Stimulated activated CD4-positive, alpha-beta T cell treated with anti-CD3 and anti-CD28 coated beads, Interleukin-4, amount 100 ng/mL, for 24 hours (primary cell): ENCODE measurements at regions not wholly inside any gene's neighbourhood (a gene's known extent, or its start where the extent isn't known, plus 50 kb on each side); places are given as distances from the start of the nearest gene placed in this dataset.
"Not testable (repeated sequence)": the region's sequence is repeated elsewhere in the genome, so short reads cannot be mapped to it uniquely, and the experiment has no call there.

ENCODE experiments used
- DNase-seq: peaks from one replicate; pipeline ENCODE4 v3.0.0-alpha.2; 2020

- DNase-seq = no peak
These were observed 672.2 kb upstream of the ACVR2A start for GRCh38 chr2:147172493-147173188.

GRCh38 chr2:147171941-147172340, 672.9 kb upstream of the ACVR2A start:
- DNase-seq = no peak

GRCh38 chr2:147170932-147171331, 673.9 kb upstream of the ACVR2A start:
- DNase-seq = no peak

GRCh38 chr2:147165697-147166382, 679.0 kb upstream of the ACVR2A start:
- no peak for DNase-seq

- no peak for DNase-seq
These were observed 680.3 kb upstream of the ACVR2A start for GRCh38 chr2:147164563-147164962.

- no peak for DNase-seq
These were observed 683.1 kb upstream of the ACVR2A start for GRCh38 chr2:147161746-147162145.

- DNase-seq = no peak
These were observed 687.9 kb upstream of the ACVR2A start for GRCh38 chr2:147156970-147157369.

GRCh38 chr2:147150241-147150635, 694.6 kb upstream of the ACVR2A start:
- no peak for DNase-seq

- no peak for DNase-seq
These were observed 695.1 kb upstream of the ACVR2A start for GRCh38 chr2:147149575-147150240.

GRCh38 chr2:147147802-147148201, 697.0 kb upstream of the ACVR2A start:
- DNase-seq = no peak

GRCh38 chr2:147141930-147142329, 702.9 kb upstream of the ACVR2A start:
- no peak for DNase-seq

- DNase-seq = not testable (repeated sequence)
These were observed 705.1 kb upstream of the ACVR2A start for GRCh38 chr2:147139732-147140131.

- DNase-seq = no peak
These were observed 707.1 kb upstream of the ACVR2A start for GRCh38 chr2:147137711-147138110.

- no peak for DNase-seq
These were observed 709.5 kb upstream of the ACVR2A start for GRCh38 chr2:147135376-147135775.

GRCh38 chr2:147133286-147133908, 711.4 kb upstream of the ACVR2A start:
- DNase-seq = no peak

- no peak for DNase-seq
These were observed 719.7 kb upstream of the ACVR2A start for GRCh38 chr2:147125145-147125544.

GRCh38 chr2:147122944-147123343, 721.9 kb upstream of the ACVR2A start:
- DNase-seq = no peak

GRCh38 chr2:147110962-147111361, 733.9 kb upstream of the ACVR2A start:
- DNase-seq = no peak

GRCh38 chr2:147110317-147110716, 734.5 kb upstream of the ACVR2A start:
- no peak for DNase-seq

GRCh38 chr2:147109291-147109690, 735.5 kb upstream of the ACVR2A start:
- DNase-seq = no peak

GRCh38 chr2:147108548-147108947, 736.3 kb upstream of the ACVR2A start:
- DNase-seq = no peak

GRCh38 chr2:147101941-147102790, 742.7 kb upstream of the ACVR2A start:
- DNase-seq = no peak
